WTC11 (cell line): ENCODE measurements at regions not wholly inside any gene's neighbourhood (a gene's known extent, or its start where the extent isn't known, plus 50 kb on each side); places are given as distances from the start of the nearest gene placed in this dataset.

Experiments
- ATAC-seq: fragments of 200-7000 bp; cut with Tn5 transposase; 2 replicates; pipeline ENCODE4 v1.10.0; 2021; ENCODE audit warnings: mild to moderate bottlenecking, moderate library complexity
- CTCF ChIA-PET: fragments of 300-600 bp; sonication (Branson Sonifier 250); formaldehyde crosslinking; loops from one replicate; lab custom pipeline; 2021; ENCODE audit warnings: antibody characterized with exemption; lab: Charles Lee
- POLR2A ChIA-PET: fragments of 350-600 bp; sonication (Branson Sonifier 250); formaldehyde crosslinking; loops from one replicate; lab custom pipeline; 2021; ENCODE audit warnings: antibody characterized with exemption; lab: Charles Lee
- DNase-seq: peaks from one replicate; pipeline ENCODE4 v3.0.0; 2021; ENCODE audit warnings: low spot score
- H3K27ac Mint-ChIP-seq: 2 replicates; pipeline ENCODE4 v1.8.0; 2021; ENCODE audit warnings: mixed read lengths
- H3K27me3 Mint-ChIP-seq: 2 replicates; pipeline ENCODE4 v1.8.0; 2021; ENCODE audit warnings: low read depth, mild to moderate bottlenecking, moderate library complexity, mixed read lengths
- H3K36me3 Mint-ChIP-seq: 2 replicates; pipeline ENCODE4 v1.8.0; 2021; ENCODE audit warnings: mixed read lengths
- H3K4me1 Mint-ChIP-seq: 2 replicates; pipeline ENCODE4 v1.8.0; 2022; ENCODE audit warnings: mixed read lengths
- H3K4me3 Mint-ChIP-seq: 2 replicates; pipeline ENCODE4 v1.8.0; 2021; ENCODE audit warnings: mild to moderate bottlenecking, moderate library complexity, mixed read lengths
- H3K9me3 Mint-ChIP-seq: 2 replicates; pipeline ENCODE4 v1.8.0; 2021; ENCODE audit warnings: mixed read lengths
- ATF1 ChIP-seq: sonication (generic); formaldehyde crosslinking; IDR thresholded peaks from 2 replicates; pipeline ENCODE4 v1.8.1; 2023; ENCODE audit warnings: mild to moderate bottlenecking, moderate library complexity, missing genetic modification reagents
- CREB1 ChIP-seq: sonication (generic); formaldehyde crosslinking; IDR thresholded peaks from 2 replicates; pipeline ENCODE4 v1.8.0; 2023; ENCODE audit warnings: mild to moderate bottlenecking, missing genetic modification reagents
- CREM ChIP-seq: sonication (generic); formaldehyde crosslinking; IDR thresholded peaks from 2 replicates; pipeline ENCODE4 v1.8.1; 2022; ENCODE audit warnings: mild to moderate bottlenecking, missing genetic modification reagents, moderate library complexity
- JAZF1 ChIP-seq: fragments of 250-450 bp; sonication (Bioruptor Pico); IDR thresholded peaks from 2 replicates; pipeline ENCODE4 v1.9.0; 2021; ENCODE audit warnings: moderate library complexity, mild to moderate bottlenecking, inconsistent platforms
- NFATC4 ChIP-seq: fragments of 250-450 bp; sonication (Bioruptor Pico); IDR thresholded peaks from 2 replicates; pipeline ENCODE4 v1.9.0; 2021; ENCODE audit warnings: mild to moderate bottlenecking
- NFYB ChIP-seq: sonication (generic); formaldehyde crosslinking; conservative IDR thresholded peaks from 2 replicates; pipeline ENCODE4 v1.8.0; 2022; ENCODE audit warnings: low read depth, missing genetic modification reagents
- NR2C2 ChIP-seq: sonication (generic); formaldehyde crosslinking; IDR thresholded peaks from 2 replicates; pipeline ENCODE4 v1.8.0; 2022; ENCODE audit warnings: mild to moderate bottlenecking, missing genetic modification reagents
- PRRX2 ChIP-seq: fragments of 250-450 bp; sonication (Bioruptor Pico); IDR thresholded peaks from 2 replicates; pipeline ENCODE4 v1.8.0; 2021; ENCODE audit warnings: mild to moderate bottlenecking
- SMAD3 ChIP-seq: sonication (generic); formaldehyde crosslinking; IDR thresholded peaks from 2 replicates; pipeline ENCODE4 v1.8.0; 2022; ENCODE audit warnings: missing genetic modification reagents, mild to moderate bottlenecking, borderline replicate concordance
- SOX15 ChIP-seq: fragments of 250-450 bp; sonication (Bioruptor Pico); IDR thresholded peaks from 2 replicates; pipeline ENCODE4 v1.9.0; 2021; ENCODE audit warnings: mild to moderate bottlenecking
- SP1 ChIP-seq: sonication (generic); formaldehyde crosslinking; conservative IDR thresholded peaks from 2 replicates; pipeline ENCODE4 v1.8.1; 2022; ENCODE audit warnings: missing genetic modification reagents
- ZNF416 ChIP-seq: fragments of 250-450 bp; sonication (Bioruptor Pico); IDR thresholded peaks from 2 replicates; pipeline ENCODE4 v1.9.0; 2021; ENCODE audit warnings: mild to moderate bottlenecking, inconsistent platforms
- ZNF423 ChIP-seq: fragments of 250-450 bp; sonication (Bioruptor Pico); IDR thresholded peaks from 2 replicates; pipeline ENCODE4 v2.1.2; 2022; ENCODE audit warnings: mild to moderate bottlenecking, moderate library complexity
- TF ChIP-seq, protein P1 (sequence below): sonication (generic); formaldehyde crosslinking; IDR thresholded peaks from 2 replicates; pipeline ENCODE4 v1.8.1; 2022; ENCODE audit warnings: missing genetic modification reagents, borderline replicate concordance
- TF ChIP-seq, protein P2 (sequence below): sonication (generic); formaldehyde crosslinking; IDR thresholded peaks from 2 replicates; pipeline ENCODE4 v1.8.0; 2022; ENCODE audit warnings: missing genetic modification reagents
- TF ChIP-seq, protein P3 (sequence below): sonication (generic); formaldehyde crosslinking; IDR thresholded peaks from 2 replicates; pipeline ENCODE4 v1.8.1; 2023; ENCODE audit warnings: mild to moderate bottlenecking, moderate library complexity, missing genetic modification reagents
- TF ChIP-seq, protein P4 (sequence below): sonication (generic); formaldehyde crosslinking; conservative IDR thresholded peaks from 2 replicates; pipeline ENCODE4 v1.8.1; 2023; ENCODE audit warnings: mild to moderate bottlenecking, low read depth, missing genetic modification reagents, moderate library complexity
- TF ChIP-seq, protein P5 (sequence below): sonication (generic); formaldehyde crosslinking; IDR thresholded peaks from 2 replicates; pipeline ENCODE4 v1.8.0; 2022; ENCODE audit warnings: mild to moderate bottlenecking, missing genetic modification reagents

GRCh38 chr4:169869490-169869889, 111.7 kb upstream of the HPF1 start (continued):
- TF ChIP-seq, protein P1, sequence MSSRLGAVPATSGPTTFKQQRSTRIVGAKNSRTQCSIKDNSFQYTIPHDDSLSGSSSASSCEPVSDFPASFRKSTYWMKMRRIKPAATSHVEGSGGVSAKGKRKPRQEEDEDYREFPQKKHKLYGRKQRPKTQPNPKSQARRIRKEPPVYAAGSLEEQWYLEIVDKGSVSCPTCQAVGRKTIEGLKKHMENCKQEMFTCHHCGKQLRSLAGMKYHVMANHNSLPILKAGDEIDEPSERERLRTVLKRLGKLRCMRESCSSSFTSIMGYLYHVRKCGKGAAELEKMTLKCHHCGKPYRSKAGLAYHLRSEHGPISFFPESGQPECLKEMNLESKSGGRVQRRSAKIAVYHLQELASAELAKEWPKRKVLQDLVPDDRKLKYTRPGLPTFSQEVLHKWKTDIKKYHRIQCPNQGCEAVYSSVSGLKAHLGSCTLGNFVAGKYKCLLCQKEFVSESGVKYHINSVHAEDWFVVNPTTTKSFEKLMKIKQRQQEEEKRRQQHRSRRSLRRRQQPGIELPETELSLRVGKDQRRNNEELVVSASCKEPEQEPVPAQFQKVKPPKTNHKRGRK (CRISPR knock-in tag), result no peak
- TF ChIP-seq CREB1, result no peak
- no peak for TF ChIP-seq NFYB (CRISPR knock-in tag)
- no peak for TF ChIP-seq ZNF416 (CRISPR knock-in tag)
- TF ChIP-seq, protein P2, sequence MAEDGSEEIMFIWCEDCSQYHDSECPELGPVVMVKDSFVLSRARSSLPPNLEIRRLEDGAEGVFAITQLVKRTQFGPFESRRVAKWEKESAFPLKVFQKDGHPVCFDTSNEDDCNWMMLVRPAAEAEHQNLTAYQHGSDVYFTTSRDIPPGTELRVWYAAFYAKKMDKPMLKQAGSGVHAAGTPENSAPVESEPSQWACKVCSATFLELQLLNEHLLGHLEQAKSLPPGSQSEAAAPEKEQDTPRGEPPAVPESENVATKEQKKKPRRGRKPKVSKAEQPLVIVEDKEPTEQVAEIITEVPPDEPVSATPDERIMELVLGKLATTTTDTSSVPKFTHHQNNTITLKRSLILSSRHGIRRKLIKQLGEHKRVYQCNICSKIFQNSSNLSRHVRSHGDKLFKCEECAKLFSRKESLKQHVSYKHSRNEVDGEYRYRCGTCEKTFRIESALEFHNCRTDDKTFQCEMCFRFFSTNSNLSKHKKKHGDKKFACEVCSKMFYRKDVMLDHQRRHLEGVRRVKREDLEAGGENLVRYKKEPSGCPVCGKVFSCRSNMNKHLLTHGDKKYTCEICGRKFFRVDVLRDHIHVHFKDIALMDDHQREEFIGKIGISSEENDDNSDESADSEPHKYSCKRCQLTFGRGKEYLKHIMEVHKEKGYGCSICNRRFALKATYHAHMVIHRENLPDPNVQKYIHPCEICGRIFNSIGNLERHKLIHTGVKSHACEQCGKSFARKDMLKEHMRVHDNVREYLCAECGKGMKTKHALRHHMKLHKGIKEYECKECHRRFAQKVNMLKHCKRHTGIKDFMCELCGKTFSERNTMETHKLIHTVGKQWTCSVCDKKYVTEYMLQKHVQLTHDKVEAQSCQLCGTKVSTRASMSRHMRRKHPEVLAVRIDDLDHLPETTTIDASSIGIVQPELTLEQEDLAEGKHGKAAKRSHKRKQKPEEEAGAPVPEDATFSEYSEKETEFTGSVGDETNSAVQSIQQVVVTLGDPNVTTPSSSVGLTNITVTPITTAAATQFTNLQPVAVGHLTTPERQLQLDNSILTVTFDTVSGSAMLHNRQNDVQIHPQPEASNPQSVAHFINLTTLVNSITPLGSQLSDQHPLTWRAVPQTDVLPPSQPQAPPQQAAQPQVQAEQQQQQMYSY, result no peak
- no peak for TF ChIP-seq SOX15
- TF ChIP-seq, protein P3, sequence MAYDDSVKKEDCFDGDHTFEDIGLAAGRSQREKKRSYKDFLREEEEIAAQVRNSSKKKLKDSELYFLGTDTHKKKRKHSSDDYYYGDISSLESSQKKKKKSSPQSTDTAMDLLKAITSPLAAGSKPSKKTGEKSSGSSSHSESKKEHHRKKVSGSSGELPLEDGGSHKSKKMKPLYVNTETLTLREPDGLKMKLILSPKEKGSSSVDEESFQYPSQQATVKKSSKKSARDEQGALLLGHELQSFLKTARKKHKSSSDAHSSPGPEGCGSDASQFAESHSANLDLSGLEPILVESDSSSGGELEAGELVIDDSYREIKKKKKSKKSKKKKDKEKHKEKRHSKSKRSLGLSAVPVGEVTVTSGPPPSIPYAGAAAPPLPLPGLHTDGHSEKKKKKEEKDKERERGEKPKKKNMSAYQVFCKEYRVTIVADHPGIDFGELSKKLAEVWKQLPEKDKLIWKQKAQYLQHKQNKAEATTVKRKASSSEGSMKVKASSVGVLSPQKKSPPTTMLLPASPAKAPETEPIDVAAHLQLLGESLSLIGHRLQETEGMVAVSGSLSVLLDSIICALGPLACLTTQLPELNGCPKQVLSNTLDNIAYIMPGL (CRISPR knock-in tag), result no peak
- no peak for TF ChIP-seq SP1
- no peak for TF ChIP-seq JAZF1
- no peak for TF ChIP-seq NFATC4 (CRISPR knock-in tag)
- TF ChIP-seq ATF1 (CRISPR knock-in tag), result no peak

DNA sequence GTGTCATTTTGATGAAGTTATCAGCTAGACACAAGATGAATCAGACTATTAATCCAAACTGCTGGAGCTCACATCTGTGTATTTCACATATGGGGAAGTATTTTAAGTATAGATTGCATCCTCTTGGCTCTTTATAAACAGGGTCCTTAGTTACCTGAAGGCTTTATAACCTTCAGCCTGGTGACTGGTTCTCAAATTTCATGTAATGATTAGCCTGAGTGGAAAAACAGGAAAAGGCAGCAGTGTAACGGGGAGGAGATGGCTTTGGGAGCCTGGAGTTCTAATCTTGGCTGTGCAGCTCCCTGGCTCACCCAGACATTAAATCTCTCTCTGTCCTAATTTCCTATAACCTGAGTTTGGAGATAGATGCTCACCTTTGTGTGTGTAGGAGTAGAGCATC, 103.8 kb upstream of the HPF1 start:
- POLR2A ChIA-PET, result no interaction called here
- Mint-ChIP-seq H3K36me3 (peaks cover 3% of the 10 kb centered on the region), H3K9me3 (peaks cover 12% of the 10 kb centered on the region), H3K4me1 (peaks cover 12% of the 10 kb centered on the region), H3K27me3 (no peaks in the 10 kb centered on the region), H3K4me3 (no peak overlapping the region), H3K27ac (no peak overlapping the region)
- DNase-seq (no peak), ATAC-seq (no peak)
- CTCF ChIA-PET, result interaction anchor here (0.8 to 1.1 kb wide), 2 partner anchors 11 to 51 kb away, joined by 3 to 5 read pairs; no protein-coding TSS in a partner anchor
- TF ChIP-seq, protein P4, sequence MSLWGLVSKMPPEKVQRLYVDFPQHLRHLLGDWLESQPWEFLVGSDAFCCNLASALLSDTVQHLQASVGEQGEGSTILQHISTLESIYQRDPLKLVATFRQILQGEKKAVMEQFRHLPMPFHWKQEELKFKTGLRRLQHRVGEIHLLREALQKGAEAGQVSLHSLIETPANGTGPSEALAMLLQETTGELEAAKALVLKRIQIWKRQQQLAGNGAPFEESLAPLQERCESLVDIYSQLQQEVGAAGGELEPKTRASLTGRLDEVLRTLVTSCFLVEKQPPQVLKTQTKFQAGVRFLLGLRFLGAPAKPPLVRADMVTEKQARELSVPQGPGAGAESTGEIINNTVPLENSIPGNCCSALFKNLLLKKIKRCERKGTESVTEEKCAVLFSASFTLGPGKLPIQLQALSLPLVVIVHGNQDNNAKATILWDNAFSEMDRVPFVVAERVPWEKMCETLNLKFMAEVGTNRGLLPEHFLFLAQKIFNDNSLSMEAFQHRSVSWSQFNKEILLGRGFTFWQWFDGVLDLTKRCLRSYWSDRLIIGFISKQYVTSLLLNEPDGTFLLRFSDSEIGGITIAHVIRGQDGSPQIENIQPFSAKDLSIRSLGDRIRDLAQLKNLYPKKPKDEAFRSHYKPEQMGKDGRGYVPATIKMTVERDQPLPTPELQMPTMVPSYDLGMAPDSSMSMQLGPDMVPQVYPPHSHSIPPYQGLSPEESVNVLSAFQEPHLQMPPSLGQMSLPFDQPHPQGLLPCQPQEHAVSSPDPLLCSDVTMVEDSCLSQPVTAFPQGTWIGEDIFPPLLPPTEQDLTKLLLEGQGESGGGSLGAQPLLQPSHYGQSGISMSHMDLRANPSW, result no peak
- TF ChIP-seq, protein P5, sequence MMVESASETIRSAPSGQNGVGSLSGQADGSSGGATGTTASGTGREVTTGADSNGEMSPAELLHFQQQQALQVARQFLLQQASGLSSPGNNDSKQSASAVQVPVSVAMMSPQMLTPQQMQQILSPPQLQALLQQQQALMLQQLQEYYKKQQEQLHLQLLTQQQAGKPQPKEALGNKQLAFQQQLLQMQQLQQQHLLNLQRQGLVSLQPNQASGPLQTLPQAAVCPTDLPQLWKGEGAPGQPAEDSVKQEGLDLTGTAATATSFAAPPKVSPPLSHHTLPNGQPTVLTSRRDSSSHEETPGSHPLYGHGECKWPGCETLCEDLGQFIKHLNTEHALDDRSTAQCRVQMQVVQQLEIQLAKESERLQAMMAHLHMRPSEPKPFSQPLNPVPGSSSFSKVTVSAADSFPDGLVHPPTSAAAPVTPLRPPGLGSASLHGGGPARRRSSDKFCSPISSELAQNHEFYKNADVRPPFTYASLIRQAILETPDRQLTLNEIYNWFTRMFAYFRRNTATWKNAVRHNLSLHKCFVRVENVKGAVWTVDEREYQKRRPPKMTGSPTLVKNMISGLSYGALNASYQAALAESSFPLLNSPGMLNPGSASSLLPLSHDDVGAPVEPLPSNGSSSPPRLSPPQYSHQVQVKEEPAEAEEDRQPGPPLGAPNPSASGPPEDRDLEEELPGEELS (CRISPR knock-in tag), result no peak
- TF ChIP-seq ATF1 (CRISPR knock-in tag), result no peak
- TF ChIP-seq CREM (CRISPR knock-in tag), result no peak
- no peak for TF ChIP-seq ZNF423 (CRISPR knock-in tag)
- no peak for TF ChIP-seq PRRX2
- TF ChIP-seq NR2C2 (CRISPR knock-in tag), result no peak
- TF ChIP-seq SMAD3, result no peak
